ENCODE measurements at regions not wholly inside any gene's neighbourhood (a gene's known extent, or its start where the extent isn't known, plus 50 kb on each side); places are given as distances from the start of the nearest gene placed in this dataset.
A peak's percentile ranks its signal among the peaks of the same experiment; 100 is the strongest.
"Not testable (repeated sequence)": the region's sequence is repeated elsewhere in the genome, so short reads cannot be mapped to it uniquely, and the experiment has no call there.

DNA sequence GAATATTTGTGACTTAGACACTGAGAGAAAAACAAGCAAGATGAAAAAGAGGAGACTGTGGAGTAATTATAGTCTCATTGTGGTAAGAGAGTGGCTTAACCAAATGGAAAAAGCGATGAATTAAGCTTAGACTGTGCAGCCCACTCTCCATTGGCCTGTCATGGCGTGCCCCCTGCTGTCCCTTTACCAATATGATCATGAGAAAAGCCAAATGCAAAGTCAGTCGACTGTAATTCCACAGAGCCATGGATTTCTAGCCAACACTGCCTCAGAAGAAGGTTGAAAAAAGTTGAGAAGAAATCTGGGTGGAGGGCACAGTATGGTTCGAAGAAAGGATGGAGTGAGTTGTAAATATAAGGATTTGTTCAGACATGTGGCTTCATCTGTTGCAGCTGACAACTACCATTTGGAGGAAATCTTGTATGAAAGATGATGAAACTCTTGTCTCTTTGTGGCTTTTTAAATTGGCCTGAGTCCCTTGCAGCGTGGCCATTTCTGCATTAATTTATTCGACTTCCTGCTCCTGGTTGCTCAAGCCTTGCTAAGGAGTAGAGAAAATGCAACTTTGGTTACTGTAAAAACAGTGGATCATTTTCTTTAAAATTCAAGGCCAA is 251.4 kb downstream of the DOK5 start:
- TF ChIP-seq, protein P1, sequence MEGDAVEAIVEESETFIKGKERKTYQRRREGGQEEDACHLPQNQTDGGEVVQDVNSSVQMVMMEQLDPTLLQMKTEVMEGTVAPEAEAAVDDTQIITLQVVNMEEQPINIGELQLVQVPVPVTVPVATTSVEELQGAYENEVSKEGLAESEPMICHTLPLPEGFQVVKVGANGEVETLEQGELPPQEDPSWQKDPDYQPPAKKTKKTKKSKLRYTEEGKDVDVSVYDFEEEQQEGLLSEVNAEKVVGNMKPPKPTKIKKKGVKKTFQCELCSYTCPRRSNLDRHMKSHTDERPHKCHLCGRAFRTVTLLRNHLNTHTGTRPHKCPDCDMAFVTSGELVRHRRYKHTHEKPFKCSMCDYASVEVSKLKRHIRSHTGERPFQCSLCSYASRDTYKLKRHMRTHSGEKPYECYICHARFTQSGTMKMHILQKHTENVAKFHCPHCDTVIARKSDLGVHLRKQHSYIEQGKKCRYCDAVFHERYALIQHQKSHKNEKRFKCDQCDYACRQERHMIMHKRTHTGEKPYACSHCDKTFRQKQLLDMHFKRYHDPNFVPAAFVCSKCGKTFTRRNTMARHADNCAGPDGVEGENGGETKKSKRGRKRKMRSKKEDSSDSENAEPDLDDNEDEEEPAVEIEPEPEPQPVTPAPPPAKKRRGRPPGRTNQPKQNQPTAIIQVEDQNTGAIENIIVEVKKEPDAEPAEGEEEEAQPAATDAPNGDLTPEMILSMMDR (IDR thresholded peaks at IDR 0.05; ENCODE audit: low read depth, low read length) = no peak

GRCh38 chr20:54725266-54725665 is 249.9 kb downstream of the DOK5 start:
- not testable (repeated sequence) for H3K9me3 ChIP-seq (ENCODE audit: low read depth); H3K4me3 ChIP-seq; DNase-seq (ENCODE audit: low read depth in 1 of 2, low spot score in 1 of 2); H3K27ac ChIP-seq; H3K27me3 ChIP-seq; H3K4me1 ChIP-seq (ENCODE audit: low read depth); H3K36me3 ChIP-seq

More for the DNA sequence above, 251.4 kb downstream of the DOK5 start:
- DNase-seq (ENCODE audit: low read depth in 1 of 2, low spot score in 1 of 2) = peak in 1 of 2 donors; percentile 4
- Histone ChIP-seq H3K9me3 (ENCODE audit: low read depth) (no peaks in the 10 kb centered on the region), H3K27me3 (no peaks in the 10 kb centered on the region), H3K4me1 (ENCODE audit: low read depth) (no peaks in the 10 kb centered on the region), H3K4me3 (no peak overlapping the region), H3K27ac (no peak overlapping the region), H3K36me3 (no peaks in the 10 kb centered on the region)

DNA sequence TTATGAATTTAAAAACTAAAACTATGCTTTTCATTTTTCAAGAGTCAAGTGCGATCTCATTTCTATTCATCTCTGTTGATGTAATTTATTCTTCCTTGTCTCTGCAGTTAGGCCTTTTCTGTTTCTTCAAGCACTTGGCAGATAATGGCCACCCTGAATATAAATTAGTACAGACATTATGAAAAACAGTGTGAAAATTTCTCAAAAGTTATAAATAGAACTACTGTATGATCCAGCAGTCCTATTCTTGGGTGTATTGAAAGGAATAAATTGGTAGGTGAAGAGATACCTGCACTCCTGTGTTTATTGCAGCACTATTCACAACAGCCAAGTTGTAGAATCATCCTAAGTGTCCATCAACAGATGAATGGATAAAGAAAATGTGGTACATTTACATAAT is 248.3 kb downstream of the DOK5 start:
- DNase-seq (ENCODE audit: low read depth in 1 of 2, low spot score in 1 of 2) = no peak
- TF ChIP-seq, protein P1 (IDR thresholded peaks at IDR 0.05; ENCODE audit: low read depth, low read length) = no peak
- Histone ChIP-seq H3K27me3 (no peaks in the 10 kb centered on the region), H3K4me1 (ENCODE audit: low read depth) (no peaks in the 10 kb centered on the region), H3K9me3 (ENCODE audit: low read depth) (no peaks in the 10 kb centered on the region), H3K36me3 (no peaks in the 10 kb centered on the region), H3K27ac (no peak overlapping the region), H3K4me3 (no peak overlapping the region)

DNA sequence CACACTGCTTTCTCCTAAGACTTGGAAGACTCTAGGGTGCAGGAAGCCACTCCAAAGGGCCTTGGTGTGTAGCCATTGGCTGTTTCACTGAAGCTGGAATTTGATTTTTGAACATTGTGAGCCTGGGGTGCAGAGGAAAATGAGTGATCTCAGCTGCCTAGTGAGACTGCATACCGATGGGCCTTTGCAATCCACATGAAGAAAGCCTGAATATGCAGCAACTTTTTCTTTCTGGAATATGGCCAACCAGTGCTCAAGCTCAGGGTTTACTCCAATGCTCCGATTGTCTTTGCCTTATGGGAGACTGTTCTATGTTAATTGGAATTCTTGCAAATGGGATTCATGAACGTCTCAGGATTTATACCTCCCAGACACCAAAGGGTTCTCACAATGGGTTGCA is 242.6 kb downstream of the DOK5 start:
- Histone ChIP-seq H3K36me3 (no peaks in the 10 kb centered on the region), H3K4me3 (no peak overlapping the region), H3K4me1 (ENCODE audit: low read depth) (peaks cover 14% of the 10 kb centered on the region), H3K27ac (no peak overlapping the region), H3K9me3 (ENCODE audit: low read depth) (no peaks in the 10 kb centered on the region), H3K27me3 (no peaks in the 10 kb centered on the region)
- DNase-seq (ENCODE audit: low read depth in 1 of 2, low spot score in 1 of 2) = no peak
- TF ChIP-seq, protein P1 (IDR thresholded peaks at IDR 0.05; ENCODE audit: low read depth, low read length) = no peak

GRCh38 chr20:54716790-54717189 is 241.4 kb downstream of the DOK5 start:
- Histone ChIP-seq H3K27me3 (no peaks in the 10 kb centered on the region), H3K36me3 (no peaks in the 10 kb centered on the region), H3K4me1 (ENCODE audit: low read depth) (peaks cover 14% of the 10 kb centered on the region), H3K9me3 (ENCODE audit: low read depth) (no peaks in the 10 kb centered on the region), H3K4me3 (no peak overlapping the region), H3K27ac (peak overlapping the region; percentile 51)
- no peak for DNase-seq (ENCODE audit: low read depth in 1 of 2, low spot score in 1 of 2)
- TF ChIP-seq, protein P1 (IDR thresholded peaks at IDR 0.05; ENCODE audit: low read depth, low read length) = no peak

- peak in 1 of 2 donors; percentile 23 for DNase-seq (ENCODE audit: low read depth in 1 of 2, low spot score in 1 of 2)
- TF ChIP-seq, protein P1 (IDR thresholded peaks at IDR 0.05; ENCODE audit: low read depth, low read length) = no peak
- Histone ChIP-seq H3K27ac (peak overlapping the region; percentile 51), H3K4me1 (ENCODE audit: low read depth) (peaks cover 14% of the 10 kb centered on the region), H3K9me3 (ENCODE audit: low read depth) (no peaks in the 10 kb centered on the region), H3K36me3 (no peaks in the 10 kb centered on the region), H3K4me3 (no peak overlapping the region), H3K27me3 (no peaks in the 10 kb centered on the region)
Observed at GRCh38 chr20:54716174-54716747, 240.9 kb downstream of the DOK5 start.
